Neural cell (in vitro differentiated cells): ENCODE measurements at regions not wholly inside any gene's neighbourhood (a gene's known extent, or its start where the extent isn't known, plus 50 kb on each side); places are given as distances from the start of the nearest gene placed in this dataset.

Source experiments
- H2AFZ ChIP-seq: fragments of 200-600, 300-800 bp; sonication (generic), shearing (Covaris generic); 2 replicates; pipeline ENCODE4 v1.6.0; 2014; ENCODE audit warnings: low read depth, mild to moderate bottlenecking, antibody characterized with exemption, low read length, moderate library complexity
- H3F3A ChIP-seq: fragments of 200-600 bp; shearing (Covaris generic); 2 replicates; pipeline ENCODE4 v1.6.1; 2016; ENCODE audit warnings: mild to moderate bottlenecking, moderate library complexity, mixed read lengths, antibody characterized with exemption, low read length; ENCODE audit not compliant: insufficient read depth, poor library complexity, severe bottlenecking
- H3K27ac ChIP-seq: fragments of 200-600, 300-800 bp; sonication (generic), shearing (Covaris generic); 2 replicates; pipeline ENCODE4 v1.5.1; 2014; ENCODE audit warnings: mild to moderate bottlenecking, low read length, moderate library complexity
- H3K27me3 ChIP-seq: fragments of 300-800, 200-600 bp; sonication (generic), shearing (Covaris generic); 2 replicates; pipeline ENCODE4 v1.6.0; 2014; ENCODE audit warnings: mild to moderate bottlenecking, low read depth, low read length, moderate library complexity; ENCODE audit not compliant: insufficient read depth
- H3K36me3 ChIP-seq: fragments of 300-800, 200-600 bp; sonication (generic), shearing (Covaris generic); 2 replicates; pipeline ENCODE4 v1.5.1; 2014; ENCODE audit warnings: mild to moderate bottlenecking, antibody characterized with exemption, low read length, moderate library complexity; ENCODE audit not compliant: insufficient read depth
- H3K4me2 ChIP-seq: fragments of 300-800, 200-600 bp; sonication (generic), shearing (Covaris generic); 2 replicates; pipeline ENCODE4 v1.6.0; 2014; ENCODE audit warnings: mild to moderate bottlenecking, low read length
- H3K4me3 ChIP-seq: fragments of 300-800, 200-600 bp; sonication (generic), shearing (Covaris generic); 2 replicates; pipeline ENCODE4 v1.5.1; 2014; ENCODE audit warnings: mild to moderate bottlenecking, low read length, moderate library complexity
- H3K79me2 ChIP-seq: fragments of 200-600 bp; shearing (Covaris generic); replicated peaks from 2 replicates; pipeline ENCODE4 v1.6.0; 2014; ENCODE audit warnings: mild to moderate bottlenecking, low read length, moderate library complexity; ENCODE audit not compliant: insufficient read depth
- H3K9ac ChIP-seq: fragments of 300-800, 200-600 bp; sonication (generic), shearing (Covaris generic); 2 replicates; pipeline ENCODE4 v1.6.1; 2016; ENCODE audit warnings: mild to moderate bottlenecking, low read length, mixed read lengths
- H3K9me2 ChIP-seq: fragments of 200-600 bp; shearing (Covaris generic); 2 replicates; pipeline ENCODE4 v1.6.1; 2016; ENCODE audit warnings: mild to moderate bottlenecking, low read length, mixed read lengths; ENCODE audit not compliant: insufficient read depth
- H3K9me3 ChIP-seq: fragments of 200-600, 300-800 bp; sonication (generic), shearing (Covaris generic); 2 replicates; pipeline ENCODE4 v1.6.1; 2016; ENCODE audit warnings: mild to moderate bottlenecking, mixed run types, low read length, moderate library complexity, mixed read lengths
- H4K20me1 ChIP-seq: fragments of 200-600 bp; shearing (Covaris generic); 2 replicates; pipeline ENCODE4 v1.6.1; 2016; ENCODE audit warnings: mild to moderate bottlenecking, mixed run types; ENCODE audit not compliant: insufficient read depth
- EP300 ChIP-seq: fragments of 450-650 bp; conservative IDR thresholded peaks from 2 replicates; pipeline ENCODE4 v1.6.1; 2014; ENCODE audit warnings: antibody characterized with exemption, mild to moderate bottlenecking, moderate library complexity; ENCODE audit not compliant: poor library complexity, severe bottlenecking
- EZH2 ChIP-seq: fragments of 200-600, 300-800 bp; shearing (Covaris generic), sonication (generic); IDR thresholded peaks from 2 replicates; pipeline ENCODE4 v1.6.1; 2014; ENCODE audit warnings: antibody characterized with exemption, low read length, borderline replicate concordance, mild to moderate bottlenecking; ENCODE audit not compliant: insufficient read depth, poor library complexity, severe bottlenecking
- MXI1 ChIP-seq: fragments of 450-650 bp; conservative IDR thresholded peaks from 2 replicates; pipeline ENCODE4 v1.6.1; 2014; ENCODE audit warnings: antibody characterized with exemption, mild to moderate bottlenecking; ENCODE audit not compliant: poor library complexity, severe bottlenecking
- POLR2AphosphoS5 ChIP-seq: IDR thresholded peaks from 2 replicates; pipeline ENCODE4 v1.6.1; 2012
- RAD21 ChIP-seq: fragments of 450-650 bp; conservative IDR thresholded peaks from 2 replicates; pipeline ENCODE4 v1.6.1; 2014; ENCODE audit warnings: antibody characterized with exemption, mild to moderate bottlenecking, moderate library complexity
- SMC3 ChIP-seq: fragments of 450-650 bp; conservative IDR thresholded peaks from 2 replicates; pipeline ENCODE4 v1.6.1; 2014; ENCODE audit warnings: antibody characterized with exemption, mild to moderate bottlenecking, moderate library complexity; ENCODE audit not compliant: poor library complexity
- TAF1 ChIP-seq: IDR thresholded peaks from 2 replicates; pipeline ENCODE4 v1.6.1; 2012; ENCODE audit warnings: low read depth
- TF ChIP-seq, protein P1 (sequence below): fragments of 450-650 bp; IDR thresholded peaks from 2 replicates; pipeline ENCODE4 v1.5.1; 2014; ENCODE audit warnings: antibody characterized with exemption, mild to moderate bottlenecking, moderate library complexity; ENCODE audit not compliant: poor library complexity, severe bottlenecking
- TF ChIP-seq, protein P2 (sequence below): IDR thresholded peaks from 2 replicates; pipeline ENCODE4 v1.6.1; 2012; ENCODE audit warnings: borderline replicate concordance

DNA sequence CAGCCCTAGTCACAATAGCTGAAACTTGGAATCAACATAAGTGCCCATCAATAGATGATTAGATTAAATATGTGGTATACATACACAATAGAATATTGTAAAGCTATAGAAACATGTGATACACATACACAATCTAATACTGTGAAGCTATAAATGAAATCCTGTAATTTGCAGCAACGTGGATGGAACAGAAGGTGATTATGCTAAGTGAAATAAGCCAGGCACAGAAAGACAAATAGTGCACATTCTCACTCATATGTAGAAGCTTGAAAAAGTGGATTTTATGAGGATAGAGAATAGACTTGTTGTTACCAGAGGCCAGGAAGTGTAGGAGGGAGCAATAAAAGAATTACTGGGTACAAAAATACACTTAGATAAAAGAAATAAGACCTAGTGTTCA is 181.5 kb upstream of the TYRP1 start:
- H3K4me3 ChIP-seq, result no peak overlapping the region
- no peaks in the 10 kb centered on the region for H3K9me3 ChIP-seq
- no peak overlapping the region for H3K4me2 ChIP-seq
- H3K9me2 ChIP-seq, result no peaks in the 10 kb centered on the region
- TF ChIP-seq, protein P1, sequence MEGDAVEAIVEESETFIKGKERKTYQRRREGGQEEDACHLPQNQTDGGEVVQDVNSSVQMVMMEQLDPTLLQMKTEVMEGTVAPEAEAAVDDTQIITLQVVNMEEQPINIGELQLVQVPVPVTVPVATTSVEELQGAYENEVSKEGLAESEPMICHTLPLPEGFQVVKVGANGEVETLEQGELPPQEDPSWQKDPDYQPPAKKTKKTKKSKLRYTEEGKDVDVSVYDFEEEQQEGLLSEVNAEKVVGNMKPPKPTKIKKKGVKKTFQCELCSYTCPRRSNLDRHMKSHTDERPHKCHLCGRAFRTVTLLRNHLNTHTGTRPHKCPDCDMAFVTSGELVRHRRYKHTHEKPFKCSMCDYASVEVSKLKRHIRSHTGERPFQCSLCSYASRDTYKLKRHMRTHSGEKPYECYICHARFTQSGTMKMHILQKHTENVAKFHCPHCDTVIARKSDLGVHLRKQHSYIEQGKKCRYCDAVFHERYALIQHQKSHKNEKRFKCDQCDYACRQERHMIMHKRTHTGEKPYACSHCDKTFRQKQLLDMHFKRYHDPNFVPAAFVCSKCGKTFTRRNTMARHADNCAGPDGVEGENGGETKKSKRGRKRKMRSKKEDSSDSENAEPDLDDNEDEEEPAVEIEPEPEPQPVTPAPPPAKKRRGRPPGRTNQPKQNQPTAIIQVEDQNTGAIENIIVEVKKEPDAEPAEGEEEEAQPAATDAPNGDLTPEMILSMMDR, result no peak
- no peak for TF ChIP-seq TAF1
- TF ChIP-seq SMC3, result no peak
- TF ChIP-seq POLR2AphosphoS5, result no peak
- no peak for TF ChIP-seq EP300
- TF ChIP-seq, protein P2, sequence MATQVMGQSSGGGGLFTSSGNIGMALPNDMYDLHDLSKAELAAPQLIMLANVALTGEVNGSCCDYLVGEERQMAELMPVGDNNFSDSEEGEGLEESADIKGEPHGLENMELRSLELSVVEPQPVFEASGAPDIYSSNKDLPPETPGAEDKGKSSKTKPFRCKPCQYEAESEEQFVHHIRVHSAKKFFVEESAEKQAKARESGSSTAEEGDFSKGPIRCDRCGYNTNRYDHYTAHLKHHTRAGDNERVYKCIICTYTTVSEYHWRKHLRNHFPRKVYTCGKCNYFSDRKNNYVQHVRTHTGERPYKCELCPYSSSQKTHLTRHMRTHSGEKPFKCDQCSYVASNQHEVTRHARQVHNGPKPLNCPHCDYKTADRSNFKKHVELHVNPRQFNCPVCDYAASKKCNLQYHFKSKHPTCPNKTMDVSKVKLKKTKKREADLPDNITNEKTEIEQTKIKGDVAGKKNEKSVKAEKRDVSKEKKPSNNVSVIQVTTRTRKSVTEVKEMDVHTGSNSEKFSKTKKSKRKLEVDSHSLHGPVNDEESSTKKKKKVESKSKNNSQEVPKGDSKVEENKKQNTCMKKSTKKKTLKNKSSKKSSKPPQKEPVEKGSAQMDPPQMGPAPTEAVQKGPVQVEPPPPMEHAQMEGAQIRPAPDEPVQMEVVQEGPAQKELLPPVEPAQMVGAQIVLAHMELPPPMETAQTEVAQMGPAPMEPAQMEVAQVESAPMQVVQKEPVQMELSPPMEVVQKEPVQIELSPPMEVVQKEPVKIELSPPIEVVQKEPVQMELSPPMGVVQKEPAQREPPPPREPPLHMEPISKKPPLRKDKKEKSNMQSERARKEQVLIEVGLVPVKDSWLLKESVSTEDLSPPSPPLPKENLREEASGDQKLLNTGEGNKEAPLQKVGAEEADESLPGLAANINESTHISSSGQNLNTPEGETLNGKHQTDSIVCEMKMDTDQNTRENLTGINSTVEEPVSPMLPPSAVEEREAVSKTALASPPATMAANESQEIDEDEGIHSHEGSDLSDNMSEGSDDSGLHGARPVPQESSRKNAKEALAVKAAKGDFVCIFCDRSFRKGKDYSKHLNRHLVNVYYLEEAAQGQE, result no peak
- H2AFZ ChIP-seq, result no peak overlapping the region
- H3K27ac ChIP-seq, result no peak overlapping the region
- no peak overlapping the region for H3K9ac ChIP-seq
- no peaks in the 10 kb centered on the region for H3K79me2 ChIP-seq
- no peaks in the 10 kb centered on the region for H3K36me3 ChIP-seq
- H3F3A ChIP-seq, result no peaks in the 10 kb centered on the region
- no peaks in the 10 kb centered on the region for H3K27me3 ChIP-seq
- H4K20me1 ChIP-seq, result no peaks in the 10 kb centered on the region

DNA sequence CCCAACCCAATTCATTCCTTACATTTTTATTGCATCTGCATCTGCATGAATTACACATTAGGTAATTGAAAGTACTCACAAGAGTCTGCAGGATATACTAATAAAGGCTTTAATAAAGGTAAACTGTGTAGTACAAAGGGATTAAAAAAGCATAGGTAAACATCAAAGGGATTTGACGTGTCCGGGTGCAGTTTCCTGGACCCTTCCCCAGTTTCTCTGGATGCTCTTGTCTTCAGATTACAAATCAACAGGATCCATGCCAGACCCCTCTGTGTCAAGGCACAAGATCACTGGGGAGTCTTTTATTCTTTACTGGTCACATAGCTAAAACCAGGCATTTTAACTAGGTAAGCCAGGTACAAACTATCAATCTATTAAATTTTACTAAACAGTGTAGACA is 177.2 kb upstream of the TYRP1 start:
- TF ChIP-seq, protein P1, result no peak
- TF ChIP-seq POLR2AphosphoS5, result no peak
- TF ChIP-seq RAD21, result no peak
- TF ChIP-seq, protein P2, result no peak
- TF ChIP-seq SMC3, result no peak
- TF ChIP-seq EP300, result no peak
- TF ChIP-seq TAF1, result no peak
- TF ChIP-seq MXI1, result no peak
- no peak for TF ChIP-seq EZH2
- Histone ChIP-seq H3K36me3 (no peaks in the 10 kb centered on the region), H3K4me3 (no peak overlapping the region)

More for the DNA sequence above, 177.2 kb upstream of the TYRP1 start:
- Histone ChIP-seq H4K20me1 (no peaks in the 10 kb centered on the region), H3K27ac (no peak overlapping the region), H3K9ac (no peak overlapping the region), H3K79me2 (no peaks in the 10 kb centered on the region), H3K27me3 (no peaks in the 10 kb centered on the region), H3F3A (no peaks in the 10 kb centered on the region), H3K4me2 (no peak overlapping the region), H3K9me3 (no peaks in the 10 kb centered on the region), H3K9me2 (no peaks in the 10 kb centered on the region), H2AFZ (no peak overlapping the region)
